ENCODE measurements at regions not wholly inside any gene's neighbourhood (a gene's known extent, or its start where the extent isn't known, plus 50 kb on each side); places are given as distances from the start of the nearest gene placed in this dataset.

- TF ChIP-seq EP300 (IDR thresholded peaks at IDR 0.05; ENCODE audit: borderline replicate concordance), result no peak
- TF ChIP-seq RAD21 (IDR thresholded peaks at IDR 0.05; ENCODE audit: low read depth), result no peak
- no peak for TF ChIP-seq MAX (IDR thresholded peaks at IDR 0.05)
- no peak for TF ChIP-seq REST (IDR thresholded peaks at IDR 0.05; ENCODE audit: low read depth)
- TF ChIP-seq CREB1 (IDR thresholded peaks at IDR 0.05; ENCODE audit: low read depth), result no peak
- TF ChIP-seq TAF1 (IDR thresholded peaks at IDR 0.05; ENCODE audit: low read depth), result no peak
- TF ChIP-seq EGR1 (IDR thresholded peaks at IDR 0.05), result no peak
Measured at GRCh38 chr6:118761645-118762044, 110.3 kb upstream of the CEP85L start.

Data from Ishikawa (cell line).